ENCODE measurements at regions not wholly inside any gene's neighbourhood (a gene's known extent, or its start where the extent isn't known, plus 50 kb on each side); places are given as distances from the start of the nearest gene placed in this dataset.

DNA sequence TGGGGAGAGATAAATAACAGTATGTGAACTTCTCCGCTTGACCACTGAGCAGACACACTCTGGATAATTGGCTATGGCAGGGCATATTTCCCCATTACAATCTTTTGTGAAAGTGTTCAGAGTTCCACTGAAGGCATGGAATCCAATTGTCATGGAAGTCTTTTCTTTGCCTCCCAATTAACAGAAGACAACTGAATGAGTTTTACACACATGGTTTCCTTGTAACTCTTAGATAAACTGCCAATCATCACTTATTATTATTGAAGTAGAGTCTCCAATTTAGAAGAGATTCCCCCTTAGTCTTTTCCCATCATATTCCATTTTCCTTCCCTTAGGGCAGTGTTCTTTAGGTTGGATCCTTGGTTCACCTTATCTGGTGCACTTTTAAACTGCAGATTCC is 308.3 kb downstream of the NR2F2 start:
- TF ChIP-seq, protein P1, sequence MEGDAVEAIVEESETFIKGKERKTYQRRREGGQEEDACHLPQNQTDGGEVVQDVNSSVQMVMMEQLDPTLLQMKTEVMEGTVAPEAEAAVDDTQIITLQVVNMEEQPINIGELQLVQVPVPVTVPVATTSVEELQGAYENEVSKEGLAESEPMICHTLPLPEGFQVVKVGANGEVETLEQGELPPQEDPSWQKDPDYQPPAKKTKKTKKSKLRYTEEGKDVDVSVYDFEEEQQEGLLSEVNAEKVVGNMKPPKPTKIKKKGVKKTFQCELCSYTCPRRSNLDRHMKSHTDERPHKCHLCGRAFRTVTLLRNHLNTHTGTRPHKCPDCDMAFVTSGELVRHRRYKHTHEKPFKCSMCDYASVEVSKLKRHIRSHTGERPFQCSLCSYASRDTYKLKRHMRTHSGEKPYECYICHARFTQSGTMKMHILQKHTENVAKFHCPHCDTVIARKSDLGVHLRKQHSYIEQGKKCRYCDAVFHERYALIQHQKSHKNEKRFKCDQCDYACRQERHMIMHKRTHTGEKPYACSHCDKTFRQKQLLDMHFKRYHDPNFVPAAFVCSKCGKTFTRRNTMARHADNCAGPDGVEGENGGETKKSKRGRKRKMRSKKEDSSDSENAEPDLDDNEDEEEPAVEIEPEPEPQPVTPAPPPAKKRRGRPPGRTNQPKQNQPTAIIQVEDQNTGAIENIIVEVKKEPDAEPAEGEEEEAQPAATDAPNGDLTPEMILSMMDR (IDR thresholded peaks at IDR 0.05): no peak
- TF ChIP-seq POLR2A (IDR thresholded peaks at IDR 0.05): no peak

All from thyroid gland (tissue), 4 donors.